ENCODE measurements at regions not wholly inside any gene's neighbourhood (a gene's known extent, or its start where the extent isn't known, plus 50 kb on each side); places are given as distances from the start of the nearest gene placed in this dataset.

- Histone ChIP-seq H3K36me3 (ENCODE audit: insufficient read depth, low read length) (no peaks in the 10 kb centered on the region), H3K79me2 (ENCODE audit: low read length) (no peaks in the 10 kb centered on the region), H3K27me3 (ENCODE audit: low read length) (no peaks in the 10 kb centered on the region), H3K9ac (ENCODE audit: low read length) (no peak overlapping the region), H3K27ac (ENCODE audit: low read length) (no peak overlapping the region), H3K9me3 (ENCODE audit: low read length) (no peaks in the 10 kb centered on the region), H3K9me2 (replicated peaks; ENCODE audit: insufficient read depth, low read length) (no peaks in the 10 kb centered on the region), H4K20me1 (ENCODE audit: insufficient read depth, low read depth, low read length) (no peaks in the 10 kb centered on the region), H3K4me3 (ENCODE audit: low read length) (no peak overlapping the region), H3K4me1 (ENCODE audit: low read length) (no peaks in the 10 kb centered on the region), H3K4me2 (ENCODE audit: low read depth, low read length, poor library complexity, severe bottlenecking) (no peak overlapping the region), H2AFZ (ENCODE audit: low read length) (no peak overlapping the region)
- DNase-seq = no peak
Observed at GRCh38 chr5:67259548-67260215, 63.1 kb upstream of the CD180 start.

- no peak overlapping the region for H2AFZ ChIP-seq (ENCODE audit: low read length)
- no peaks in the 10 kb centered on the region for H3K36me3 ChIP-seq (ENCODE audit: insufficient read depth, low read length)
- H3K4me2 ChIP-seq (ENCODE audit: low read depth, low read length, poor library complexity, severe bottlenecking) = no peak overlapping the region
- H3K27ac ChIP-seq (ENCODE audit: low read length) = no peak overlapping the region
- no peak for DNase-seq
- H3K27me3 ChIP-seq (ENCODE audit: low read length) = no peaks in the 10 kb centered on the region
- no peak overlapping the region for H3K9ac ChIP-seq (ENCODE audit: low read length)
- H3K9me3 ChIP-seq (ENCODE audit: low read length) = no peaks in the 10 kb centered on the region
- no peak overlapping the region for H3K4me3 ChIP-seq (ENCODE audit: low read length)
- H3K9me2 ChIP-seq (replicated peaks; ENCODE audit: insufficient read depth, low read length) = no peaks in the 10 kb centered on the region
- H4K20me1 ChIP-seq (ENCODE audit: insufficient read depth, low read depth, low read length) = no peaks in the 10 kb centered on the region
- H3K4me1 ChIP-seq (ENCODE audit: low read length) = no peaks in the 10 kb centered on the region
- H3K79me2 ChIP-seq (ENCODE audit: low read length) = no peaks in the 10 kb centered on the region
Observed at GRCh38 chr5:67257500-67257899, 60.9 kb upstream of the CD180 start.

- H3K4me1 ChIP-seq (ENCODE audit: low read length) = no peaks in the 10 kb centered on the region
- H3K36me3 ChIP-seq (ENCODE audit: insufficient read depth, low read length) = no peaks in the 10 kb centered on the region
- no peak overlapping the region for H3K9ac ChIP-seq (ENCODE audit: low read length)
- H2AFZ ChIP-seq (ENCODE audit: low read length) = no peak overlapping the region
- H3K79me2 ChIP-seq (ENCODE audit: low read length) = no peaks in the 10 kb centered on the region
- no peaks in the 10 kb centered on the region for H3K9me2 ChIP-seq (replicated peaks; ENCODE audit: insufficient read depth, low read length)
- no peak overlapping the region for H3K4me2 ChIP-seq (ENCODE audit: low read depth, low read length, poor library complexity, severe bottlenecking)
- no peak overlapping the region for H3K27ac ChIP-seq (ENCODE audit: low read length)
- no peaks in the 10 kb centered on the region for H3K27me3 ChIP-seq (ENCODE audit: low read length)
- DNase-seq = no peak
- no peaks in the 10 kb centered on the region for H4K20me1 ChIP-seq (ENCODE audit: insufficient read depth, low read depth, low read length)
- H3K4me3 ChIP-seq (ENCODE audit: low read length) = no peak overlapping the region
- no peaks in the 10 kb centered on the region for H3K9me3 ChIP-seq (ENCODE audit: low read length)
Observed at GRCh38 chr5:67257077-67257476, 60.5 kb upstream of the CD180 start.

- no peaks in the 10 kb centered on the region for H3K9me3 ChIP-seq (ENCODE audit: low read length)
- no peak overlapping the region for H2AFZ ChIP-seq (ENCODE audit: low read length)
- H3K4me2 ChIP-seq (ENCODE audit: low read depth, low read length, poor library complexity, severe bottlenecking) = no peak overlapping the region
- DNase-seq = no peak
- H3K36me3 ChIP-seq (ENCODE audit: insufficient read depth, low read length) = no peaks in the 10 kb centered on the region
- H3K4me3 ChIP-seq (ENCODE audit: low read length) = no peak overlapping the region
- no peaks in the 10 kb centered on the region for H4K20me1 ChIP-seq (ENCODE audit: insufficient read depth, low read depth, low read length)
- no peaks in the 10 kb centered on the region for H3K27me3 ChIP-seq (ENCODE audit: low read length)
- no peaks in the 10 kb centered on the region for H3K4me1 ChIP-seq (ENCODE audit: low read length)
- no peak overlapping the region for H3K9ac ChIP-seq (ENCODE audit: low read length)
- H3K9me2 ChIP-seq (replicated peaks; ENCODE audit: insufficient read depth, low read length) = no peaks in the 10 kb centered on the region
- H3K27ac ChIP-seq (ENCODE audit: low read length) = no peak overlapping the region
- no peaks in the 10 kb centered on the region for H3K79me2 ChIP-seq (ENCODE audit: low read length)
Observed at GRCh38 chr5:67255881-67256280, 59.3 kb upstream of the CD180 start.

GRCh38 chr5:67253911-67254310 is 57.3 kb upstream of the CD180 start:
- Histone ChIP-seq H3K9ac (ENCODE audit: low read length) (no peak overlapping the region), H3K27ac (ENCODE audit: low read length) (no peak overlapping the region), H3K79me2 (ENCODE audit: low read length) (no peaks in the 10 kb centered on the region), H3K4me3 (ENCODE audit: low read length) (no peak overlapping the region), H3K4me2 (ENCODE audit: low read depth, low read length, poor library complexity, severe bottlenecking) (no peak overlapping the region), H3K27me3 (ENCODE audit: low read length) (no peaks in the 10 kb centered on the region), H3K9me2 (replicated peaks; ENCODE audit: insufficient read depth, low read length) (no peaks in the 10 kb centered on the region), H4K20me1 (ENCODE audit: insufficient read depth, low read depth, low read length) (no peaks in the 10 kb centered on the region), H2AFZ (ENCODE audit: low read length) (no peak overlapping the region), H3K9me3 (ENCODE audit: low read length) (no peaks in the 10 kb centered on the region), H3K4me1 (ENCODE audit: low read length) (no peaks in the 10 kb centered on the region), H3K36me3 (ENCODE audit: insufficient read depth, low read length) (no peaks in the 10 kb centered on the region)
- no peak for DNase-seq

- no peaks in the 10 kb centered on the region for H3K9me2 ChIP-seq (replicated peaks; ENCODE audit: insufficient read depth, low read length)
- no peaks in the 10 kb centered on the region for H3K79me2 ChIP-seq (ENCODE audit: low read length)
- no peaks in the 10 kb centered on the region for H3K27me3 ChIP-seq (ENCODE audit: low read length)
- no peak overlapping the region for H2AFZ ChIP-seq (ENCODE audit: low read length)
- no peaks in the 10 kb centered on the region for H3K9me3 ChIP-seq (ENCODE audit: low read length)
- DNase-seq = no peak
- no peak overlapping the region for H3K4me2 ChIP-seq (ENCODE audit: low read depth, low read length, poor library complexity, severe bottlenecking)
- H3K9ac ChIP-seq (ENCODE audit: low read length) = no peak overlapping the region
- H4K20me1 ChIP-seq (ENCODE audit: insufficient read depth, low read depth, low read length) = no peaks in the 10 kb centered on the region
- H3K4me1 ChIP-seq (ENCODE audit: low read length) = no peaks in the 10 kb centered on the region; the same call in 1 of the 2 replicates
- H3K27ac ChIP-seq (ENCODE audit: low read length) = no peak overlapping the region
- H3K4me3 ChIP-seq (ENCODE audit: low read length) = no peak overlapping the region
- no peaks in the 10 kb centered on the region for H3K36me3 ChIP-seq (ENCODE audit: insufficient read depth, low read length)
Observed at GRCh38 chr5:67249590-67249895, 52.9 kb upstream of the CD180 start.

- H3K79me2 ChIP-seq (ENCODE audit: low read length) = no peaks in the 10 kb centered on the region
- H4K20me1 ChIP-seq (ENCODE audit: insufficient read depth, low read depth, low read length) = no peaks in the 10 kb centered on the region
- H3K36me3 ChIP-seq (ENCODE audit: insufficient read depth, low read length) = no peaks in the 10 kb centered on the region
- DNase-seq = no peak
- no peaks in the 10 kb centered on the region for H3K27me3 ChIP-seq (ENCODE audit: low read length)
- no peak overlapping the region for H3K4me3 ChIP-seq (ENCODE audit: low read length)
- no peaks in the 10 kb centered on the region for H3K9me2 ChIP-seq (replicated peaks; ENCODE audit: insufficient read depth, low read length)
- H3K27ac ChIP-seq (ENCODE audit: low read length) = no peak overlapping the region
- H3K9me3 ChIP-seq (ENCODE audit: low read length) = no peaks in the 10 kb centered on the region
- no peak overlapping the region for H3K4me2 ChIP-seq (ENCODE audit: low read depth, low read length, poor library complexity, severe bottlenecking)
- H2AFZ ChIP-seq (ENCODE audit: low read length) = no peak overlapping the region
- no peak overlapping the region for H3K9ac ChIP-seq (ENCODE audit: low read length)
- no peaks in the 10 kb centered on the region; the same call in 1 of the 2 replicates for H3K4me1 ChIP-seq (ENCODE audit: low read length)
Observed at GRCh38 chr5:67248703-67249589, 52.3 kb upstream of the CD180 start.

- no peak overlapping the region for H3K27ac ChIP-seq (ENCODE audit: low read length)
- H3K79me2 ChIP-seq (ENCODE audit: low read length) = no peaks in the 10 kb centered on the region
- no peak overlapping the region for H3K4me3 ChIP-seq (ENCODE audit: low read length)
- no peaks in the 10 kb centered on the region for H3K9me3 ChIP-seq (ENCODE audit: low read length)
- no peaks in the 10 kb centered on the region for H3K36me3 ChIP-seq (ENCODE audit: insufficient read depth, low read length)
- no peak overlapping the region for H3K9ac ChIP-seq (ENCODE audit: low read length)
- no peaks in the 10 kb centered on the region; the same call in 1 of the 2 replicates for H3K4me1 ChIP-seq (ENCODE audit: low read length)
- no peak overlapping the region for H2AFZ ChIP-seq (ENCODE audit: low read length)
- no peaks in the 10 kb centered on the region for H4K20me1 ChIP-seq (ENCODE audit: insufficient read depth, low read depth, low read length)
- DNase-seq = no peak
- H3K4me2 ChIP-seq (ENCODE audit: low read depth, low read length, poor library complexity, severe bottlenecking) = no peak overlapping the region
- H3K9me2 ChIP-seq (replicated peaks; ENCODE audit: insufficient read depth, low read length) = no peaks in the 10 kb centered on the region
- no peaks in the 10 kb centered on the region for H3K27me3 ChIP-seq (ENCODE audit: low read length)
Observed at GRCh38 chr5:67246546-67247268, 50.1 kb upstream of the CD180 start.
